ENCODE measurements at regions not wholly inside any gene's neighbourhood (a gene's known extent, or its start where the extent isn't known, plus 50 kb on each side); places are given as distances from the start of the nearest gene placed in this dataset.

- DNase-seq (peak; percentile 69 to 91 (median 79)), FAIRE-seq (peak; percentile 92)
- Histone ChIP-seq H3K9me3 (ENCODE audit: control insufficient read depth in 2 of 3, insufficient read depth in 1 of 3, low read length in 3 of 3) (no peaks in the 10 kb centered on the region), H3K27ac (ENCODE audit: low read depth in 2 of 2, low read length in 2 of 2) (no peak overlapping the region), H3K9ac (ENCODE audit: low read length in 3 of 3) (no peak overlapping the region), H3K27me3 (ENCODE audit: control insufficient read depth, insufficient read depth, low read length) (no peaks in the 10 kb centered on the region), H3K4me3 (ENCODE audit: low read length in 3 of 3) (no peak overlapping the region), H3K4me1 (ENCODE audit: control insufficient read depth in 2 of 3, insufficient read depth in 2 of 3, low read depth in 1 of 3, low read length in 3 of 3) (no peaks in the 10 kb centered on the region), H3K36me3 (ENCODE audit: control insufficient read depth in 2 of 3, insufficient read depth in 3 of 3, low read length in 3 of 3) (no peaks in the 10 kb centered on the region)
- TF ChIP-seq CTCF (IDR thresholded peaks at IDR 0.05; ENCODE audit: borderline replicate concordance, extremely low read depth, insufficient read depth), result peak; percentile 100
- intact Hi-C loops (cut with DNase I), result loop anchor here (5.0 kb wide), 1 partner anchor 162 kb away; the partner anchor contains the start of gene CCL1
Observed at GRCh38 chr17:34199932-34200534, 55.1 kb upstream of the CCL2 start.

- no peaks in the 10 kb centered on the region for H3K9me3 ChIP-seq (ENCODE audit: control insufficient read depth in 2 of 3, insufficient read depth in 1 of 3, low read length in 3 of 3)
- DNase-seq (no peak), FAIRE-seq (no peak)
- H3K9ac ChIP-seq (ENCODE audit: low read length in 3 of 3), result no peak overlapping the region
- no peak overlapping the region for H3K4me3 ChIP-seq (ENCODE audit: low read length in 3 of 3)
- intact Hi-C loops (cut with DNase I), result no loop called here
- H3K4me1 ChIP-seq (ENCODE audit: control insufficient read depth in 2 of 3, insufficient read depth in 2 of 3, low read depth in 1 of 3, low read length in 3 of 3), result no peaks in the 10 kb centered on the region
- no peaks in the 10 kb centered on the region for H3K36me3 ChIP-seq (ENCODE audit: control insufficient read depth in 2 of 3, insufficient read depth in 3 of 3, low read length in 3 of 3)
- TF ChIP-seq CTCF (IDR thresholded peaks at IDR 0.05; ENCODE audit: borderline replicate concordance, extremely low read depth, insufficient read depth), result no peak
- no peaks in the 10 kb centered on the region for H3K27me3 ChIP-seq (ENCODE audit: control insufficient read depth, insufficient read depth, low read length)
- H3K27ac ChIP-seq (ENCODE audit: low read depth in 2 of 2, low read length in 2 of 2), result no peak overlapping the region
Observed at GRCh38 chr17:34201225-34201624, 53.9 kb upstream of the CCL2 start.

- no peaks in the 10 kb centered on the region for H3K9me3 ChIP-seq (ENCODE audit: control insufficient read depth in 2 of 3, insufficient read depth in 1 of 3, low read length in 3 of 3)
Observed at GRCh38 chr17:34201767-34202166, 53.3 kb upstream of the CCL2 start.

More at GRCh38 chr17:34201767-34202166, 53.3 kb upstream of the CCL2 start:
- H3K4me1 ChIP-seq (ENCODE audit: control insufficient read depth in 2 of 3, insufficient read depth in 2 of 3, low read depth in 1 of 3, low read length in 3 of 3), result no peaks in the 10 kb centered on the region
- no peaks in the 10 kb centered on the region for H3K36me3 ChIP-seq (ENCODE audit: control insufficient read depth in 2 of 3, insufficient read depth in 3 of 3, low read length in 3 of 3)
- DNase-seq (no peak), FAIRE-seq (no peak)
- no peak overlapping the region for H3K9ac ChIP-seq (ENCODE audit: low read length in 3 of 3)
- H3K27ac ChIP-seq (ENCODE audit: low read depth in 2 of 2, low read length in 2 of 2), result no peak overlapping the region
- H3K4me3 ChIP-seq (ENCODE audit: low read length in 3 of 3), result no peak overlapping the region
- H3K27me3 ChIP-seq (ENCODE audit: control insufficient read depth, insufficient read depth, low read length), result no peaks in the 10 kb centered on the region
- no peak for TF ChIP-seq CTCF (IDR thresholded peaks at IDR 0.05; ENCODE audit: borderline replicate concordance, extremely low read depth, insufficient read depth)
- intact Hi-C loops (cut with DNase I), result no loop called here

All from kidney (tissue), 13 donors.